ENCODE measurements at regions not wholly inside any gene's neighbourhood (a gene's known extent, or its start where the extent isn't known, plus 50 kb on each side); places are given as distances from the start of the nearest gene placed in this dataset.
"Not testable (repeated sequence)": the region's sequence is repeated elsewhere in the genome, so short reads cannot be mapped to it uniquely, and the experiment has no call there.

GRCh38 chr7:29699723-29700122 is 106.6 kb upstream of the WIPF3 start:
- DNase-seq (ENCODE audit: low read depth) = not testable (repeated sequence)

GRCh38 chr7:29701540-29701939 is 104.8 kb upstream of the WIPF3 start:
- DNase-seq (ENCODE audit: low read depth) = not testable (repeated sequence)

- not testable (repeated sequence) for DNase-seq (ENCODE audit: low read depth)
Measured at GRCh38 chr7:29703830-29704229, 102.5 kb upstream of the WIPF3 start.

- not testable (repeated sequence) for DNase-seq (ENCODE audit: low read depth)
Measured at GRCh38 chr7:29709002-29709401, 97.3 kb upstream of the WIPF3 start.

- DNase-seq (ENCODE audit: low read depth) = not testable (repeated sequence)
Measured at GRCh38 chr7:29723127-29723526, 83.2 kb upstream of the WIPF3 start.

- DNase-seq (ENCODE audit: low read depth) = no peak
Measured at GRCh38 chr7:29723599-29723998, 82.7 kb upstream of the WIPF3 start.

GRCh38 chr7:29729534-29730165 is 76.7 kb upstream of the WIPF3 start:
- not testable (repeated sequence) for DNase-seq (ENCODE audit: low read depth)

GRCh38 chr7:29734246-29734731 is 72.0 kb upstream of the WIPF3 start:
- no peak for DNase-seq (ENCODE audit: low read depth)

GRCh38 chr7:29747645-29748245 is 58.6 kb upstream of the WIPF3 start:
- not testable (repeated sequence) for DNase-seq (ENCODE audit: low read depth)

- peak; percentile 26 for DNase-seq (ENCODE audit: low read depth)
Measured at GRCh38 chr7:29748286-29749099, 57.8 kb upstream of the WIPF3 start.

GRCh38 chr7:29749701-29750321 is 56.5 kb upstream of the WIPF3 start:
- no peak for DNase-seq (ENCODE audit: low read depth)

GRCh38 chr7:29750373-29750940 is 55.9 kb upstream of the WIPF3 start:
- DNase-seq (ENCODE audit: low read depth) = not testable (repeated sequence)

GRCh38 chr7:29751012-29751411 is 55.3 kb upstream of the WIPF3 start:
- not testable (repeated sequence) for DNase-seq (ENCODE audit: low read depth)

- DNase-seq (ENCODE audit: low read depth) = no peak
Measured at GRCh38 chr7:29754874-29755490, 51.3 kb upstream of the WIPF3 start.
